CD14-positive monocyte (primary cell): ENCODE measurements at regions not wholly inside any gene's neighbourhood (a gene's known extent, or its start where the extent isn't known, plus 50 kb on each side); places are given as distances from the start of the nearest gene placed in this dataset.
A peak's percentile ranks its signal among the peaks of the same experiment; 100 is the strongest.

Experiments used
- DNase-seq, 3 donors: peaks; one replicate each; pipeline ENCODE4 v3.0.0-alpha.2; 2011 to 2022
- H2AFZ ChIP-seq: 2 replicates; pipeline ENCODE4 v1.6.0; 2012; ENCODE audit warnings: mild to moderate bottlenecking, low read depth, low read length, inconsistent platforms; ENCODE audit not compliant: insufficient read depth, poor library complexity, severe bottlenecking
- H3K27ac ChIP-seq, 2 donors: 1 replicate in 1 of 2; 2 replicates in 1 of 2; pipeline ENCODE4 v1.5.1; 2012 to 2013; ENCODE audit warnings: low read length in 2 of 2, control low read depth in 1 of 2, inconsistent platforms in 1 of 2, low read depth in 1 of 2, mild to moderate bottlenecking in 1 of 2
- H3K27me3 ChIP-seq, 2 donors: one replicate each; pipeline versions ENCODE4 v1.6.0 to v1.6.1; 2011 to 2013; ENCODE audit warnings: low read length in 2 of 2; ENCODE audit not compliant: control insufficient read depth in 2 of 2, insufficient read depth in 2 of 2
- H3K36me3 ChIP-seq, 2 donors: replicated peaks in 1 of 2; 1 replicate in 1 of 2; 2 replicates in 1 of 2; pipeline versions ENCODE4 v1.5.1 to v1.6.1; 2012 to 2013; ENCODE audit warnings: low read length in 2 of 2, control low read depth in 1 of 2, inconsistent platforms in 1 of 2, mild to moderate bottlenecking in 1 of 2; ENCODE audit not compliant: insufficient read depth in 2 of 2, control insufficient read depth in 1 of 2
- H3K4me1 ChIP-seq, 2 donors: 1 replicate in 1 of 2; 2 replicates in 1 of 2; pipeline versions ENCODE4 v1.5.1 to v1.6.1; 2012 to 2013; ENCODE audit warnings: low read length in 2 of 2, control low read depth in 1 of 2, inconsistent platforms in 1 of 2, mild to moderate bottlenecking in 1 of 2, moderate library complexity in 1 of 2; ENCODE audit not compliant: insufficient read depth in 2 of 2, control insufficient read depth in 1 of 2
- H3K4me2 ChIP-seq: replicated peaks from 2 replicates; pipeline ENCODE3; 2012; ENCODE audit warnings: low read length, moderate library complexity, mild to moderate bottlenecking; ENCODE audit not compliant: poor library complexity, severe bottlenecking; ENCODE audit errors: extremely low read depth
- H3K4me3 ChIP-seq, 3 experiments: fragments of 200-600 bp in 1 of 3; sonication (generic) in 1 of 3; replicated peaks in 1 of 3; 1 replicate in 2 of 3; 2 replicates in 1 of 3; pipeline ENCODE4 v1.5.1; 2011 to 2013; ENCODE audit warnings: low read length in 3 of 3, mild to moderate bottlenecking in 3 of 3, control low read depth in 2 of 3, low read depth in 2 of 3, inconsistent platforms in 1 of 3, moderate library complexity in 1 of 3
- H3K79me2 ChIP-seq: 2 replicates; pipeline ENCODE4 v1.6.0; 2012; ENCODE audit warnings: mild to moderate bottlenecking, control low read depth, inconsistent platforms, low read length, moderate library complexity; ENCODE audit not compliant: insufficient read depth
- H3K9ac ChIP-seq: 2 replicates; pipeline ENCODE4 v1.6.0; 2017; ENCODE audit warnings: low read length, mild to moderate bottlenecking; ENCODE audit not compliant: insufficient read depth, poor library complexity, severe bottlenecking
- H3K9me3 ChIP-seq, 2 donors: replicated peaks in 1 of 2; 1 replicate in 1 of 2; 2 replicates in 1 of 2; pipeline versions ENCODE4 v1.5.1 to v1.6.1; 2012 to 2013; ENCODE audit warnings: low read length in 2 of 2, control low read depth in 1 of 2; ENCODE audit not compliant: control insufficient read depth in 1 of 2, insufficient read depth in 1 of 2
- H4K20me1 ChIP-seq: 2 replicates; pipeline ENCODE4 v1.6.0; 2012; ENCODE audit warnings: mild to moderate bottlenecking, low read length, control low read depth, moderate library complexity; ENCODE audit not compliant: insufficient read depth
- H3K27ac Mint-ChIP-seq, 7 donors: one replicate each; pipeline ENCODE4 v1.8.0; 2020; ENCODE audit warnings: mild to moderate bottlenecking in 7 of 7, mixed read lengths in 7 of 7, moderate library complexity in 6 of 7, inconsistent platforms in 2 of 7
- H3K27me3 Mint-ChIP-seq, 3 donors: one replicate each; pipeline ENCODE4 v1.8.0; 2021 to 2022; ENCODE audit warnings: low read depth in 3 of 3, mild to moderate bottlenecking in 3 of 3, mixed read lengths in 3 of 3, moderate library complexity in 3 of 3, inconsistent platforms in 1 of 3
- H3K36me3 Mint-ChIP-seq, 2 donors: one replicate each; pipeline ENCODE4 v1.8.0; 2020; ENCODE audit warnings: mixed read lengths in 2 of 2, inconsistent platforms in 1 of 2, mild to moderate bottlenecking in 1 of 2
- H3K4me1 Mint-ChIP-seq: one replicate; pipeline ENCODE4 v1.8.0; 2020; ENCODE audit warnings: mild to moderate bottlenecking, mixed read lengths
- H3K4me3 Mint-ChIP-seq, 2 donors: one replicate each; pipeline ENCODE4 v1.8.0; 2020; ENCODE audit warnings: mild to moderate bottlenecking in 2 of 2, mixed read lengths in 2 of 2, moderate library complexity in 1 of 2
- H3K9me3 Mint-ChIP-seq, 7 donors: one replicate each; pipeline ENCODE4 v1.8.0; 2020 to 2022; ENCODE audit warnings: mixed read lengths in 7 of 7, mild to moderate bottlenecking in 6 of 7, moderate library complexity in 6 of 7, inconsistent platforms in 2 of 7
- WGBS: methylation state at CpG from one replicate; pipeline ENCODE4 v1.1.5; 2013; ENCODE audit warnings: missing lambda C conversion rate; ENCODE audit not compliant: insufficient coverage; 5-methylcytosine and 5-hydroxymethylcytosine counted together
- intact Hi-C, 2 donors: fragments of 100-400 bp; cut with micrococcal nuclease; formaldehyde crosslinking; loops; one replicate each; pipeline versions ENCODE4 v1.15.0 to v1.15.1; 2023
- TF ChIP-seq, protein P1 (sequence below): fragments of 200-600 bp; IDR thresholded peaks from one replicate; pipeline ENCODE4 v1.8.0; 2022; ENCODE audit warnings: antibody characterized with exemption, mild to moderate bottlenecking

DNA sequence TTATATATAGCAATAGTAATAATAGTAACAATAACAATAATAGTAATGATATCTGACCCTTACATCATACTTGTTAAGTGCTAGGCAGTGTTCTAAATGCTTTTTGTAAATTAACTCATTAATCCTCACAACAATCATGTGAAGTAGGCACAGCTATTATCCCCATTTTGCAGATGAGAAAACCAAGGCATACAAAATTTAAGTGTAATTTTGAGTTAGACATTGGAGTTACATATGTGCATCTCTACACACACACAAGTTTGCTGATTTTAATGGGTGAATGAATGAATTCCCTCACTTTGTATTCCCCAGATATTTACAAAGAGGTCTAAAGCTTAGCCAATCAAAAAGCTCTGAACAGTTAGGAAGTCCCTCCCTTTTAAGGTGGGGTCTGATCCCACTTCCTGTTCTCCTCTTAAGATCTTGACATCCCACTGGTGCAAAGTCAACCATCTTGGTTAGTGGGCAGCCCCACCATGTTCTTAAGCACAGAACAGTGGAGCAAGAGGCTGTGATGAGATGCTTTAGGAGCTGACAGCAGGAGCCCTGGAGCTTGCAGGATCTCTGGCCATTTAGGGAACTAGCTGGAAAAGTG, 85.3 kb upstream of the FOXP4 start:
- Mint-ChIP-seq H3K4me3 (no peak overlapping the region), H3K27me3 (peaks cover 15 to 24% (median 17%) of the 10 kb centered on the region in 3 donors), H3K27ac (peak overlapping the region in 1 of 7 donors; percentile 0), H3K4me1 (peaks cover 2% of the 10 kb centered on the region), H3K9me3 (peaks cover 0 to 2% (median 0%) of the 10 kb centered on the region in 7 donors), H3K36me3 (no peaks in the 10 kb centered on the region)
- H3K4me2 ChIP-seq: no peak overlapping the region
- H3K4me3 ChIP-seq: no peak overlapping the region
- no peak overlapping the region for H2AFZ ChIP-seq
- no peaks in the 10 kb centered on the region for H3K4me1 ChIP-seq
- no peaks in the 10 kb centered on the region for H4K20me1 ChIP-seq
- H3K36me3 ChIP-seq: no peaks in the 10 kb centered on the region
- H3K9me3 ChIP-seq: no peaks in the 10 kb centered on the region
- H3K27ac ChIP-seq: no peak overlapping the region
- no peak overlapping the region for H3K9ac ChIP-seq
- intact Hi-C loops: no loop called here
- H3K27me3 ChIP-seq: peaks cover 0 to 8% of the 10 kb centered on the region in 2 donors
- H3K79me2 ChIP-seq: no peaks in the 10 kb centered on the region
- TF ChIP-seq, protein P1, sequence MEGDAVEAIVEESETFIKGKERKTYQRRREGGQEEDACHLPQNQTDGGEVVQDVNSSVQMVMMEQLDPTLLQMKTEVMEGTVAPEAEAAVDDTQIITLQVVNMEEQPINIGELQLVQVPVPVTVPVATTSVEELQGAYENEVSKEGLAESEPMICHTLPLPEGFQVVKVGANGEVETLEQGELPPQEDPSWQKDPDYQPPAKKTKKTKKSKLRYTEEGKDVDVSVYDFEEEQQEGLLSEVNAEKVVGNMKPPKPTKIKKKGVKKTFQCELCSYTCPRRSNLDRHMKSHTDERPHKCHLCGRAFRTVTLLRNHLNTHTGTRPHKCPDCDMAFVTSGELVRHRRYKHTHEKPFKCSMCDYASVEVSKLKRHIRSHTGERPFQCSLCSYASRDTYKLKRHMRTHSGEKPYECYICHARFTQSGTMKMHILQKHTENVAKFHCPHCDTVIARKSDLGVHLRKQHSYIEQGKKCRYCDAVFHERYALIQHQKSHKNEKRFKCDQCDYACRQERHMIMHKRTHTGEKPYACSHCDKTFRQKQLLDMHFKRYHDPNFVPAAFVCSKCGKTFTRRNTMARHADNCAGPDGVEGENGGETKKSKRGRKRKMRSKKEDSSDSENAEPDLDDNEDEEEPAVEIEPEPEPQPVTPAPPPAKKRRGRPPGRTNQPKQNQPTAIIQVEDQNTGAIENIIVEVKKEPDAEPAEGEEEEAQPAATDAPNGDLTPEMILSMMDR: no peak
- DNase-seq: no peak

DNA sequence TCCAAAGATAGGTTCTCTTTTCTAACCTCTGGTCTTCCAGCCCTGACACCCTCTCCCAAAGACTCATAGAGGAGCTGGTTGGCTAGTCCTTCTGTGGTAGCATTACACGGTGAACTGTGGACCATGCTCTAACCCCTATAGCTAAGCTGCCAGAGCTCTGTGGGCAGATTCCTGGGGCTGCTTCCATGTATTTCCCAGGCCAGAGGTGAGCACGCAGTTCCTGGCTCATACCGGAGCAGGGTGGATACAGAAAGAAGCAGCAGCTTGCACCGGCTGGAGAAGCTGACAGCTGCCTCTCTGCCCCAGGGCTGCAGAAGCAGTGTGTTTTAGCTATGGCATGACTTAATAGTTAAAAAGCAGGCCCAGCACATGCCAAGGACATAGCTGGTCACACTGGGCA, 84.1 kb upstream of the FOXP4 start:
- peaks cover 8% of the 10 kb centered on the region for H3K4me1 Mint-ChIP-seq
- Histone ChIP-seq H3K27ac (no peak overlapping the region), H2AFZ (no peak overlapping the region), H3K27me3 (peaks cover 0 to 9% of the 10 kb centered on the region in 2 donors), H3K9ac (no peak overlapping the region), H4K20me1 (no peaks in the 10 kb centered on the region), H3K9me3 (no peaks in the 10 kb centered on the region), H3K4me2 (no peak overlapping the region), H3K36me3 (no peaks in the 10 kb centered on the region), H3K4me1 (peaks cover 3 to 8% of the 10 kb centered on the region in 2 donors), H3K4me3 (no peak overlapping the region), H3K79me2 (no peaks in the 10 kb centered on the region)
- peaks cover 17 to 25% (median 20%) of the 10 kb centered on the region in 3 donors for H3K27me3 Mint-ChIP-seq
- intact Hi-C loops: loop anchor here in 1 of 2 donors (2.0 kb wide), 1 partner anchor 131 kb away; no protein-coding TSS in a partner anchor
- WGBS: 97% methylated on average over 4 of the region's 4 CpGs
- no peak overlapping the region for H3K27ac Mint-ChIP-seq
- H3K4me3 Mint-ChIP-seq: no peak overlapping the region
- H3K36me3 Mint-ChIP-seq: no peaks in the 10 kb centered on the region
- H3K9me3 Mint-ChIP-seq: peaks cover 0 to 6% (median 0%) of the 10 kb centered on the region in 7 donors
- TF ChIP-seq, protein P1: no peak
- no peak for DNase-seq
